DND-41 (cell line): ENCODE measurements at regions not wholly inside any gene's neighbourhood (a gene's known extent, or its start where the extent isn't known, plus 50 kb on each side); places are given as distances from the start of the nearest gene placed in this dataset.

Experiments
- CTCF ChIP-seq: IDR thresholded peaks from 2 replicates; pipeline ENCODE4 v1.5.1; 2012; ENCODE audit warnings: borderline replicate concordance, low read length, moderate library complexity, mild to moderate bottlenecking; ENCODE audit not compliant: poor library complexity, severe bottlenecking; ENCODE audit errors: extremely low read depth
- EZH2 ChIP-seq: IDR thresholded peaks from 3 replicates; pipeline ENCODE4 v1.6.1; 2012; ENCODE audit warnings: borderline replicate concordance, low read depth, mild to moderate bottlenecking, moderate library complexity, low read length, inconsistent platforms; ENCODE audit not compliant: severe bottlenecking

GRCh38 chr12:115543269-115543668 is 734.2 kb downstream of the MED13L start:
- TF ChIP-seq CTCF (no peak), EZH2 (no peak)
